Daoy (cell line): ENCODE measurements at regions not wholly inside any gene's neighbourhood (a gene's known extent, or its start where the extent isn't known, plus 50 kb on each side); places are given as distances from the start of the nearest gene placed in this dataset.

Experiments used
- DNase-seq: peaks from one replicate; pipeline ENCODE4 v3.0.0-alpha.2; 2015; ENCODE audit warnings: low read depth

- DNase-seq, result no peak
Measured at GRCh38 chr14:95442016-95442632, 74.3 kb downstream of the SYNE3 start.

GRCh38 chr14:95440951-95441350, 75.5 kb downstream of the SYNE3 start:
- no peak for DNase-seq

- no peak for DNase-seq
Measured at GRCh38 chr14:95440496-95440895, 76.0 kb downstream of the SYNE3 start.

- no peak for DNase-seq
Measured at GRCh38 chr14:95439881-95440280, 76.6 kb downstream of the SYNE3 start.

- no peak for DNase-seq
Measured at GRCh38 chr14:95437715-95438114, 78.7 kb downstream of the SYNE3 start.

- DNase-seq, result no peak
Measured at GRCh38 chr14:95436354-95436753, 80.1 kb downstream of the SYNE3 start.

- no peak for DNase-seq
Measured at GRCh38 chr14:95434121-95434520, 82.3 kb downstream of the SYNE3 start.

- DNase-seq, result no peak
Measured at GRCh38 chr14:95433094-95433478, 83.4 kb downstream of the SYNE3 start.

GRCh38 chr14:95432144-95433093, 84.0 kb downstream of the SYNE3 start:
- peak; percentile 73 for DNase-seq

- DNase-seq, result peak; percentile 28
Measured at GRCh38 chr14:95431199-95432143, 85.0 kb downstream of the SYNE3 start.

GRCh38 chr14:95428557-95428956, 87.9 kb downstream of the SYNE3 start:
- DNase-seq, result no peak

GRCh38 chr14:95426116-95426475, 90.4 kb downstream of the SYNE3 start:
- no peak for DNase-seq

- no peak for DNase-seq
Measured at GRCh38 chr14:95425369-95426115, 90.9 kb downstream of the SYNE3 start.

- no peak for DNase-seq
Measured at GRCh38 chr14:95424529-95424928, 91.9 kb downstream of the SYNE3 start.

- DNase-seq, result no peak
Measured at GRCh38 chr14:95421741-95422140, 94.7 kb downstream of the SYNE3 start.

- DNase-seq, result no peak
Measured at GRCh38 chr14:95420060-95420459, 96.4 kb downstream of the SYNE3 start.

- no peak for DNase-seq
Measured at GRCh38 chr14:95419569-95419968, 96.9 kb downstream of the SYNE3 start.

GRCh38 chr14:95418858-95419257, 97.6 kb downstream of the SYNE3 start:
- no peak for DNase-seq

- DNase-seq, result no peak
Measured at GRCh38 chr14:95417492-95417891, 97.8 kb upstream of the CLMN start.

- DNase-seq, result no peak
Measured at GRCh38 chr14:95415993-95416392, 96.3 kb upstream of the CLMN start.
